GM23338 (cell line): ENCODE measurements at regions not wholly inside any gene's neighbourhood (a gene's known extent, or its start where the extent isn't known, plus 50 kb on each side); places are given as distances from the start of the nearest gene placed in this dataset.

Experiments
- CREB1 ChIP-seq: fragments of 250-450 bp; sonication (Bioruptor Pico); IDR thresholded peaks from 2 replicates; pipeline ENCODE4 v1.5.0; 2020; ENCODE audit warnings: low read depth, mild to moderate bottlenecking, moderate library complexity
- EZH2 ChIP-seq: fragments of 200-600 bp; sonication (generic); IDR thresholded peaks from one replicate; pipeline ENCODE4 v1.8.0; 2017; ENCODE audit warnings: antibody characterized with exemption, mild to moderate bottlenecking, low read depth; ENCODE audit not compliant: unreplicated experiment
- EZH2phosphoT487 ChIP-seq: fragments of 200-600 bp; sonication (generic); IDR thresholded peaks from one replicate; pipeline ENCODE4 v1.8.1; 2018; ENCODE audit warnings: antibody characterized with exemption; ENCODE audit not compliant: unreplicated experiment
- NANOG ChIP-seq: IDR thresholded peaks from 2 replicates; pipeline ENCODE4 v1.6.1; 2016; ENCODE audit warnings: antibody characterized with exemption, borderline replicate concordance
- POLR2AphosphoS5 ChIP-seq: IDR thresholded peaks from 2 replicates; pipeline ENCODE4 v1.6.1; 2016; ENCODE audit warnings: antibody characterized with exemption, low read depth
- STAT1 ChIP-seq: IDR thresholded peaks from one replicate; pipeline ENCODE4 v1.6.1; 2016; ENCODE audit warnings: antibody characterized with exemption; ENCODE audit not compliant: unreplicated experiment
- TF ChIP-seq, protein P1 (sequence below), 2 experiments: fragments of 200-600 bp in 1 of 2; sonication (generic) in 1 of 2; conservative IDR thresholded peaks; 2 replicates each; pipeline versions ENCODE4 v1.5.1 to v1.6.1; 2016 to 2017; ENCODE audit warnings: antibody characterized with exemption in 2 of 2, low read depth in 2 of 2, mild to moderate bottlenecking in 2 of 2, moderate library complexity in 1 of 2
- TF ChIP-seq, protein P2 (sequence below): IDR thresholded peaks from one replicate; pipeline ENCODE4 v1.6.1; 2018; ENCODE audit warnings: antibody characterized with exemption; ENCODE audit not compliant: unreplicated experiment
- TF ChIP-seq, protein P3 (sequence below): fragments of 250-450 bp; sonication (Bioruptor Pico); IDR thresholded peaks from 2 replicates; pipeline ENCODE4 v1.5.0; 2020; ENCODE audit warnings: mild to moderate bottlenecking, moderate library complexity

DNA sequence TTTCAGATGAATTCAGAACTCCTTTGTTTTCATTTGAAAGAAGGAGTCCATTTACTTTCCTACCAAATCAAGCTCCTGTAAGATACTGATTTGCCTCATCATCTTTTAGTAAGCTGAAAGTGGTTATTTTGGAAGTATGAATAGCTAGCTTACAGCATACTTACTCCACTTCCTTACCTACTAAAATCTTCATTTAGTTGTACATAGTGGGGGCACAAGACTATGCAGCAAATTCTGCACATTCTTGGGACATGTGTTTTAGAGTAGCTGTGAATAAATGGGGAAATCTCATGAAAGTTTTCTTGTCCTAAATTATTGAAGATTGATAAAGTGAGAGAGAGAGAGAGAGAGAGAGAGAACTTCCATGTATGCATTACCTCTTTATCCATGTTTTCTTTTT, 256.3 kb downstream of the OGFRL1 start:
- TF ChIP-seq EZH2 (no peak), STAT1 (no peak), EZH2phosphoT487 (no peak), CREB1 (no peak), POLR2AphosphoS5 (no peak), NANOG (no peak)
- TF ChIP-seq, protein P1, sequence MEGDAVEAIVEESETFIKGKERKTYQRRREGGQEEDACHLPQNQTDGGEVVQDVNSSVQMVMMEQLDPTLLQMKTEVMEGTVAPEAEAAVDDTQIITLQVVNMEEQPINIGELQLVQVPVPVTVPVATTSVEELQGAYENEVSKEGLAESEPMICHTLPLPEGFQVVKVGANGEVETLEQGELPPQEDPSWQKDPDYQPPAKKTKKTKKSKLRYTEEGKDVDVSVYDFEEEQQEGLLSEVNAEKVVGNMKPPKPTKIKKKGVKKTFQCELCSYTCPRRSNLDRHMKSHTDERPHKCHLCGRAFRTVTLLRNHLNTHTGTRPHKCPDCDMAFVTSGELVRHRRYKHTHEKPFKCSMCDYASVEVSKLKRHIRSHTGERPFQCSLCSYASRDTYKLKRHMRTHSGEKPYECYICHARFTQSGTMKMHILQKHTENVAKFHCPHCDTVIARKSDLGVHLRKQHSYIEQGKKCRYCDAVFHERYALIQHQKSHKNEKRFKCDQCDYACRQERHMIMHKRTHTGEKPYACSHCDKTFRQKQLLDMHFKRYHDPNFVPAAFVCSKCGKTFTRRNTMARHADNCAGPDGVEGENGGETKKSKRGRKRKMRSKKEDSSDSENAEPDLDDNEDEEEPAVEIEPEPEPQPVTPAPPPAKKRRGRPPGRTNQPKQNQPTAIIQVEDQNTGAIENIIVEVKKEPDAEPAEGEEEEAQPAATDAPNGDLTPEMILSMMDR (conservative IDR thresholded peaks at IDR 0.05; ENCODE audit: low read depth in 2 of 2) = no peak
- TF ChIP-seq, protein P2, sequence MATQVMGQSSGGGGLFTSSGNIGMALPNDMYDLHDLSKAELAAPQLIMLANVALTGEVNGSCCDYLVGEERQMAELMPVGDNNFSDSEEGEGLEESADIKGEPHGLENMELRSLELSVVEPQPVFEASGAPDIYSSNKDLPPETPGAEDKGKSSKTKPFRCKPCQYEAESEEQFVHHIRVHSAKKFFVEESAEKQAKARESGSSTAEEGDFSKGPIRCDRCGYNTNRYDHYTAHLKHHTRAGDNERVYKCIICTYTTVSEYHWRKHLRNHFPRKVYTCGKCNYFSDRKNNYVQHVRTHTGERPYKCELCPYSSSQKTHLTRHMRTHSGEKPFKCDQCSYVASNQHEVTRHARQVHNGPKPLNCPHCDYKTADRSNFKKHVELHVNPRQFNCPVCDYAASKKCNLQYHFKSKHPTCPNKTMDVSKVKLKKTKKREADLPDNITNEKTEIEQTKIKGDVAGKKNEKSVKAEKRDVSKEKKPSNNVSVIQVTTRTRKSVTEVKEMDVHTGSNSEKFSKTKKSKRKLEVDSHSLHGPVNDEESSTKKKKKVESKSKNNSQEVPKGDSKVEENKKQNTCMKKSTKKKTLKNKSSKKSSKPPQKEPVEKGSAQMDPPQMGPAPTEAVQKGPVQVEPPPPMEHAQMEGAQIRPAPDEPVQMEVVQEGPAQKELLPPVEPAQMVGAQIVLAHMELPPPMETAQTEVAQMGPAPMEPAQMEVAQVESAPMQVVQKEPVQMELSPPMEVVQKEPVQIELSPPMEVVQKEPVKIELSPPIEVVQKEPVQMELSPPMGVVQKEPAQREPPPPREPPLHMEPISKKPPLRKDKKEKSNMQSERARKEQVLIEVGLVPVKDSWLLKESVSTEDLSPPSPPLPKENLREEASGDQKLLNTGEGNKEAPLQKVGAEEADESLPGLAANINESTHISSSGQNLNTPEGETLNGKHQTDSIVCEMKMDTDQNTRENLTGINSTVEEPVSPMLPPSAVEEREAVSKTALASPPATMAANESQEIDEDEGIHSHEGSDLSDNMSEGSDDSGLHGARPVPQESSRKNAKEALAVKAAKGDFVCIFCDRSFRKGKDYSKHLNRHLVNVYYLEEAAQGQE = no peak
- TF ChIP-seq, protein P3, sequence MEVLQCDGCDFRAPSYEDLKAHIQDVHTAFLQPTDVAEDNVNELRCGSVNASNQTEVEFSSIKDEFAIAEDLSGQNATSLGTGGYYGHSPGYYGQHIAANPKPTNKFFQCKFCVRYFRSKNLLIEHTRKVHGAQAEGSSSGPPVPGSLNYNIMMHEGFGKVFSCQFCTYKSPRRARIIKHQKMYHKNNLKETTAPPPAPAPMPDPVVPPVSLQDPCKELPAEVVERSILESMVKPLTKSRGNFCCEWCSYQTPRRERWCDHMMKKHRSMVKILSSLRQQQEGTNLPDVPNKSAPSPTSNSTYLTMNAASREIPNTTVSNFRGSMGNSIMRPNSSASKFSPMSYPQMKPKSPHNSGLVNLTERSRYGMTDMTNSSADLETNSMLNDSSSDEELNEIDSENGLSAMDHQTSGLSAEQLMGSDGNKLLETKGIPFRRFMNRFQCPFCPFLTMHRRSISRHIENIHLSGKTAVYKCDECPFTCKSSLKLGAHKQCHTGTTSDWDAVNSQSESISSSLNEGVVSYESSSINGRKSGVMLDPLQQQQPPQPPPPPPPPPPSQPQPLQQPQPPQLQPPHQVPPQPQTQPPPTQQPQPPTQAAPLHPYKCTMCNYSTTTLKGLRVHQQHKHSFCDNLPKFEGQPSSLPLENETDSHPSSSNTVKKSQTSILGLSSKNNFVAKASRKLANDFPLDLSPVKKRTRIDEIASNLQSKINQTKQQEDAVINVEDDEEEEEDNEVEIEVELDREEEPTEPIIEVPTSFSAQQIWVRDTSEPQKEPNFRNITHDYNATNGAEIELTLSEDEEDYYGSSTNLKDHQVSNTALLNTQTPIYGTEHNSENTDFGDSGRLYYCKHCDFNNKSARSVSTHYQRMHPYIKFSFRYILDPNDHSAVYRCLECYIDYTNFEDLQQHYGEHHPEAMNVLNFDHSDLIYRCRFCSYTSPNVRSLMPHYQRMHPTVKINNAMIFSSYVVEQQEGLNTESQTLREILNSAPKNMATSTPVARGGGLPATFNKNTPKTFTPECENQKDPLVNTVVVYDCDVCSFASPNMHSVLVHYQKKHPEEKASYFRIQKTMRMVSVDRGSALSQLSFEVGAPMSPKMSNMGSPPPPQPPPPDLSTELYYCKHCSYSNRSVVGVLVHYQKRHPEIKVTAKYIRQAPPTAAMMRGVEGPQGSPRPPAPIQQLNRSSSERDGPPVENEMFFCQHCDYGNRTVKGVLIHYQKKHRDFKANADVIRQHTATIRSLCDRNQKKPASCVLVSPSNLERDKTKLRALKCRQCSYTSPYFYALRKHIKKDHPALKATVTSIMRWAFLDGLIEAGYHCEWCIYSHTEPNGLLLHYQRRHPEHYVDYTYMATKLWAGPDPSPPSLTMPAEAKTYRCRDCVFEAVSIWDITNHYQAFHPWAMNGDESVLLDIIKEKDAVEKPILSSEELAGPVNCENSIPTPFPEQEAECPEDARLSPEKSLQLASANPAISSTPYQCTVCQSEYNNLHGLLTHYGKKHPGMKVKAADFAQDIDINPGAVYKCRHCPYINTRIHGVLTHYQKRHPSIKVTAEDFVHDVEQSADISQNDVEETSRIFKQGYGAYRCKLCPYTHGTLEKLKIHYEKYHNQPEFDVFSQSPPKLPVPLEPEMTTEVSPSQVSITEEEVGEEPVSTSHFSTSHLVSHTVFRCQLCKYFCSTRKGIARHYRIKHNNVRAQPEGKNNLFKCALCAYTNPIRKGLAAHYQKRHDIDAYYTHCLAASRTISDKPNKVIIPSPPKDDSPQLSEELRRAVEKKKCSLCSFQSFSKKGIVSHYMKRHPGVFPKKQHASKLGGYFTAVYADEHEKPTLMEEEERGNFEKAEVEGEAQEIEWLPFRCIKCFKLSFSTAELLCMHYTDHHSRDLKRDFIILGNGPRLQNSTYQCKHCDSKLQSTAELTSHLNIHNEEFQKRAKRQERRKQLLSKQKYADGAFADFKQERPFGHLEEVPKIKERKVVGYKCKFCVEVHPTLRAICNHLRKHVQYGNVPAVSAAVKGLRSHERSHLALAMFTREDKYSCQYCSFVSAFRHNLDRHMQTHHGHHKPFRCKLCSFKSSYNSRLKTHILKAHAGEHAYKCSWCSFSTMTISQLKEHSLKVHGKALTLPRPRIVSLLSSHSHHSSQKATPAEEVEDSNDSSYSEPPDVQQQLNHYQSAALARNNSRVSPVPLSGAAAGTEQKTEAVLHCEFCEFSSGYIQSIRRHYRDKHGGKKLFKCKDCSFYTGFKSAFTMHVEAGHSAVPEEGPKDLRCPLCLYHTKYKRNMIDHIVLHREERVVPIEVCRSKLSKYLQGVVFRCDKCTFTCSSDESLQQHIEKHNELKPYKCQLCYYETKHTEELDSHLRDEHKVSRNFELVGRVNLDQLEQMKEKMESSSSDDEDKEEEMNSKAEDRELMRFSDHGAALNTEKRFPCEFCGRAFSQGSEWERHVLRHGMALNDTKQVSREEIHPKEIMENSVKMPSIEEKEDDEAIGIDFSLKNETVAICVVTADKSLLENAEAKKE (CRISPR knock-in tag) = no peak
